ENCODE measurements at regions not wholly inside any gene's neighbourhood (a gene's known extent, or its start where the extent isn't known, plus 50 kb on each side); places are given as distances from the start of the nearest gene placed in this dataset.
"Not testable (repeated sequence)": the region's sequence is repeated elsewhere in the genome, so short reads cannot be mapped to it uniquely, and the experiment has no call there.

GRCh38 chr7:149655784-149656183 is 117.6 kb downstream of the ZNF467 start:
- H3K36me3 ChIP-seq (ENCODE audit: control insufficient read depth, insufficient read depth, low read length, severe bottlenecking), result no peaks in the 10 kb centered on the region
- H3K9ac ChIP-seq (ENCODE audit: low read length), result no peak overlapping the region
- H3K27me3 ChIP-seq (replicated peaks; ENCODE audit: control insufficient read depth, insufficient read depth, low read length), result no peaks in the 10 kb centered on the region
- peaks cover 19% of the 10 kb centered on the region for H3K9me3 ChIP-seq (ENCODE audit: control insufficient read depth, low read length)
- DNase-seq (ENCODE audit: low read depth), result no peak
- no peak overlapping the region for H3K4me3 ChIP-seq (ENCODE audit: low read length)
- H3K4me1 ChIP-seq (ENCODE audit: control insufficient read depth, insufficient read depth, low read length), result no peaks in the 10 kb centered on the region

GRCh38 chr7:149654588-149654987 is 118.8 kb downstream of the ZNF467 start:
- no peak overlapping the region for H3K9ac ChIP-seq (ENCODE audit: low read length)
- no peaks in the 10 kb centered on the region for H3K4me1 ChIP-seq (ENCODE audit: control insufficient read depth, insufficient read depth, low read length)
- no peak overlapping the region for H3K4me3 ChIP-seq (ENCODE audit: low read length)
- peaks cover 11% of the 10 kb centered on the region for H3K9me3 ChIP-seq (ENCODE audit: control insufficient read depth, low read length)
- no peak for DNase-seq (ENCODE audit: low read depth)
- H3K36me3 ChIP-seq (ENCODE audit: control insufficient read depth, insufficient read depth, low read length, severe bottlenecking), result no peaks in the 10 kb centered on the region
- no peaks in the 10 kb centered on the region for H3K27me3 ChIP-seq (replicated peaks; ENCODE audit: control insufficient read depth, insufficient read depth, low read length)

- H3K4me3 ChIP-seq (ENCODE audit: low read length); H3K4me1 ChIP-seq (ENCODE audit: control insufficient read depth, insufficient read depth, low read length); H3K36me3 ChIP-seq (ENCODE audit: control insufficient read depth, insufficient read depth, low read length, severe bottlenecking); H3K9ac ChIP-seq (ENCODE audit: low read length); DNase-seq (ENCODE audit: low read depth): not testable (repeated sequence)
- H3K27me3 ChIP-seq (replicated peaks; ENCODE audit: control insufficient read depth, insufficient read depth, low read length), result peaks cover 11% of the 10 kb centered on the region
- peaks cover 11% of the 10 kb centered on the region for H3K9me3 ChIP-seq (ENCODE audit: control insufficient read depth, low read length)
Observed at GRCh38 chr7:149650190-149650589, 123.2 kb downstream of the ZNF467 start.

- no peak for DNase-seq (ENCODE audit: low read depth)
- H3K36me3 ChIP-seq (ENCODE audit: control insufficient read depth, insufficient read depth, low read length, severe bottlenecking), result no peaks in the 10 kb centered on the region
- no peak overlapping the region for H3K9ac ChIP-seq (ENCODE audit: low read length)
- H3K4me3 ChIP-seq (ENCODE audit: low read length), result no peak overlapping the region
- no peaks in the 10 kb centered on the region for H3K9me3 ChIP-seq (ENCODE audit: control insufficient read depth, low read length)
- H3K27me3 ChIP-seq (replicated peaks; ENCODE audit: control insufficient read depth, insufficient read depth, low read length), result peaks cover 30% of the 10 kb centered on the region
- H3K4me1 ChIP-seq (ENCODE audit: control insufficient read depth, insufficient read depth, low read length), result no peaks in the 10 kb centered on the region
Observed at GRCh38 chr7:149644754-149645153, 128.6 kb downstream of the ZNF467 start.

GRCh38 chr7:149642589-149642988 is 130.8 kb downstream of the ZNF467 start:
- DNase-seq (ENCODE audit: low read depth), result no peak
- H3K36me3 ChIP-seq (ENCODE audit: control insufficient read depth, insufficient read depth, low read length, severe bottlenecking), result no peaks in the 10 kb centered on the region
- peaks cover 32% of the 10 kb centered on the region for H3K27me3 ChIP-seq (replicated peaks; ENCODE audit: control insufficient read depth, insufficient read depth, low read length)
- no peaks in the 10 kb centered on the region for H3K4me1 ChIP-seq (ENCODE audit: control insufficient read depth, insufficient read depth, low read length)
- no peak overlapping the region for H3K9ac ChIP-seq (ENCODE audit: low read length)
- no peak overlapping the region for H3K4me3 ChIP-seq (ENCODE audit: low read length)
- H3K9me3 ChIP-seq (ENCODE audit: control insufficient read depth, low read length), result no peaks in the 10 kb centered on the region

GRCh38 chr7:149638566-149639320 is 134.6 kb downstream of the ZNF467 start:
- H3K9me3 ChIP-seq (ENCODE audit: control insufficient read depth, low read length), result no peaks in the 10 kb centered on the region
- H3K27me3 ChIP-seq (replicated peaks; ENCODE audit: control insufficient read depth, insufficient read depth, low read length), result peaks cover 40% of the 10 kb centered on the region
- H3K4me3 ChIP-seq (ENCODE audit: low read length), result no peak overlapping the region
- no peaks in the 10 kb centered on the region for H3K36me3 ChIP-seq (ENCODE audit: control insufficient read depth, insufficient read depth, low read length, severe bottlenecking)
- DNase-seq (ENCODE audit: low read depth), result no peak
- H3K4me1 ChIP-seq (ENCODE audit: control insufficient read depth, insufficient read depth, low read length), result no peaks in the 10 kb centered on the region
- no peak overlapping the region for H3K9ac ChIP-seq (ENCODE audit: low read length)

- H3K9ac ChIP-seq (ENCODE audit: low read length), result no peak overlapping the region
- H3K9me3 ChIP-seq (ENCODE audit: control insufficient read depth, low read length), result no peaks in the 10 kb centered on the region
- H3K4me3 ChIP-seq (ENCODE audit: low read length), result no peak overlapping the region
- H3K4me1 ChIP-seq (ENCODE audit: control insufficient read depth, insufficient read depth, low read length), result no peaks in the 10 kb centered on the region
- peaks cover 45% of the 10 kb centered on the region for H3K27me3 ChIP-seq (replicated peaks; ENCODE audit: control insufficient read depth, insufficient read depth, low read length)
- no peak for DNase-seq (ENCODE audit: low read depth)
- no peaks in the 10 kb centered on the region for H3K36me3 ChIP-seq (ENCODE audit: control insufficient read depth, insufficient read depth, low read length, severe bottlenecking)
Observed at GRCh38 chr7:149637911-149638565, 135.3 kb downstream of the ZNF467 start.

- no peak for DNase-seq (ENCODE audit: low read depth)
- no peak overlapping the region for H3K4me3 ChIP-seq (ENCODE audit: low read length)
- no peaks in the 10 kb centered on the region for H3K4me1 ChIP-seq (ENCODE audit: control insufficient read depth, insufficient read depth, low read length)
- H3K9me3 ChIP-seq (ENCODE audit: control insufficient read depth, low read length), result no peaks in the 10 kb centered on the region
- peaks cover 56% of the 10 kb centered on the region for H3K27me3 ChIP-seq (replicated peaks; ENCODE audit: control insufficient read depth, insufficient read depth, low read length)
- H3K36me3 ChIP-seq (ENCODE audit: control insufficient read depth, insufficient read depth, low read length, severe bottlenecking), result no peaks in the 10 kb centered on the region
- H3K9ac ChIP-seq (ENCODE audit: low read length), result no peak overlapping the region
Observed at GRCh38 chr7:149635561-149636329, 137.6 kb downstream of the ZNF467 start.

GRCh38 chr7:149633976-149634945 is 136.7 kb upstream of the ZNF746 start:
- H3K9me3 ChIP-seq (ENCODE audit: control insufficient read depth, low read length), result no peaks in the 10 kb centered on the region
- peaks cover 57% of the 10 kb centered on the region for H3K27me3 ChIP-seq (replicated peaks; ENCODE audit: control insufficient read depth, insufficient read depth, low read length)
- no peak for DNase-seq (ENCODE audit: low read depth)
- H3K4me1 ChIP-seq (ENCODE audit: control insufficient read depth, insufficient read depth, low read length), result no peaks in the 10 kb centered on the region
- H3K36me3 ChIP-seq (ENCODE audit: control insufficient read depth, insufficient read depth, low read length, severe bottlenecking), result no peaks in the 10 kb centered on the region
- no peak overlapping the region for H3K9ac ChIP-seq (ENCODE audit: low read length)
- H3K4me3 ChIP-seq (ENCODE audit: low read length), result no peak overlapping the region

GRCh38 chr7:149628361-149629149 is 130.9 kb upstream of the ZNF746 start:
- H3K27me3 ChIP-seq (replicated peaks; ENCODE audit: control insufficient read depth, insufficient read depth, low read length), result peaks cover 35% of the 10 kb centered on the region
- not testable (repeated sequence) for H3K36me3 ChIP-seq (ENCODE audit: control insufficient read depth, insufficient read depth, low read length, severe bottlenecking); H3K9me3 ChIP-seq (ENCODE audit: control insufficient read depth, low read length); H3K9ac ChIP-seq (ENCODE audit: low read length); DNase-seq (ENCODE audit: low read depth); H3K4me3 ChIP-seq (ENCODE audit: low read length)
- H3K4me1 ChIP-seq (ENCODE audit: control insufficient read depth, insufficient read depth, low read length), result peaks cover 21% of the 10 kb centered on the region
